GM20000 (cell line): ENCODE measurements at regions not wholly inside any gene's neighbourhood (a gene's known extent, or its start where the extent isn't known, plus 50 kb on each side); places are given as distances from the start of the nearest gene placed in this dataset.

Experiments
- DNase-seq: peaks from one replicate; pipeline ENCODE4 v3.0.0; 2012; ENCODE audit warnings: low spot score
- CTCF ChIP-seq: IDR thresholded peaks from 2 replicates; pipeline ENCODE4 v1.5.1; 2012; ENCODE audit warnings: mild to moderate bottlenecking, control low read depth; ENCODE audit errors: extremely low read depth, missing control alignments

- no peak for TF ChIP-seq CTCF
- DNase-seq: no peak
Measured at GRCh38 chr6:147674099-147674498, 165.6 kb downstream of the SAMD5 start.

GRCh38 chr6:147674794-147675193 is 166.3 kb downstream of the SAMD5 start:
- DNase-seq: no peak
- TF ChIP-seq CTCF: no peak

- no peak for TF ChIP-seq CTCF
- no peak for DNase-seq
Measured at GRCh38 chr6:147675281-147675680, 166.8 kb downstream of the SAMD5 start.

GRCh38 chr6:147676495-147677199 is 168.2 kb downstream of the SAMD5 start:
- TF ChIP-seq CTCF: no peak
- DNase-seq: no peak

GRCh38 chr6:147677647-147678046 is 169.2 kb downstream of the SAMD5 start:
- no peak for TF ChIP-seq CTCF
- DNase-seq: no peak

- TF ChIP-seq CTCF: no peak
- no peak for DNase-seq
Measured at GRCh38 chr6:147678253-147678652, 169.8 kb downstream of the SAMD5 start.

GRCh38 chr6:147684906-147685305 is 176.4 kb downstream of the SAMD5 start:
- TF ChIP-seq CTCF: no peak
- no peak for DNase-seq
